Esophagus (tissue), 2 donors: ENCODE measurements at regions not wholly inside any gene's neighbourhood (a gene's known extent, or its start where the extent isn't known, plus 50 kb on each side); places are given as distances from the start of the nearest gene placed in this dataset.
"Not testable (repeated sequence)": the region's sequence is repeated elsewhere in the genome, so short reads cannot be mapped to it uniquely, and the experiment has no call there.

Source experiments
- H3K27ac ChIP-seq, 2 donors: one replicate each; pipeline ENCODE4 v1.5.1; 2013; ENCODE audit warnings: low read depth in 2 of 2, mild to moderate bottlenecking in 2 of 2, inconsistent platforms in 1 of 2, low read length in 1 of 2, moderate library complexity in 1 of 2
- H3K27me3 ChIP-seq, 2 donors: one replicate each; pipeline ENCODE4 v1.6.1; 2013; ENCODE audit warnings: low read length in 2 of 2, control low read depth in 1 of 2, mild to moderate bottlenecking in 1 of 2; ENCODE audit not compliant: insufficient read depth in 2 of 2, control insufficient read depth in 1 of 2
- H3K36me3 ChIP-seq, 2 donors: one replicate each; pipeline ENCODE4 v1.6.1; 2013; ENCODE audit warnings: low read length in 1 of 2; ENCODE audit not compliant: control insufficient read depth in 2 of 2, insufficient read depth in 2 of 2
- H3K4me1 ChIP-seq, 2 donors: one replicate each; pipeline ENCODE4 v1.6.1; 2013; ENCODE audit warnings: low read length in 1 of 2; ENCODE audit not compliant: control insufficient read depth in 2 of 2, insufficient read depth in 2 of 2
- H3K4me3 ChIP-seq, 2 donors: one replicate each; pipeline ENCODE4 v1.5.1; 2013; ENCODE audit warnings: low read length in 2 of 2, mild to moderate bottlenecking in 2 of 2, low read depth in 1 of 2, moderate library complexity in 1 of 2
- H3K9me3 ChIP-seq, 2 donors: one replicate each; pipeline ENCODE4 v1.6.1; 2013; ENCODE audit warnings: mild to moderate bottlenecking in 2 of 2, low read depth in 1 of 2, low read length in 1 of 2, moderate library complexity in 1 of 2; ENCODE audit not compliant: control insufficient read depth in 2 of 2, insufficient read depth in 1 of 2
- WGBS, 2 donors: extraction: QIAGEN DNeasy Blood & Tissue Kit; methylation state at CpG; one replicate each; pipeline ENCODE4 v1.1.7; 2013; 5-methylcytosine and 5-hydroxymethylcytosine counted together
- donor health status: healthy with polysubstance abuse.
- donor health status: Bipolar disorder and iron deficiency.

- 81 to 82% methylated on average over 18 of the region's 18 CpGs for WGBS, 2 donors
- Histone ChIP-seq H3K4me1 (no peaks in the 10 kb centered on the region), H3K9me3 (peaks cover 0 to 2% of the 10 kb centered on the region in 2 donors), H3K36me3 (no peaks in the 10 kb centered on the region), H3K27me3 (no peaks in the 10 kb centered on the region), H3K4me3 (no peak overlapping the region), H3K27ac (no peak overlapping the region)
Measured at GRCh38 chr10:131822013-131822691, 78.7 kb upstream of the PPP2R2D start.

GRCh38 chr10:131822692-131823245, 78.0 kb upstream of the PPP2R2D start:
- Histone ChIP-seq H3K27me3 (no peaks in the 10 kb centered on the region), H3K27ac (no peak overlapping the region), H3K9me3 (peaks cover 0 to 2% of the 10 kb centered on the region in 2 donors), H3K36me3 (no peaks in the 10 kb centered on the region), H3K4me3 (no peak overlapping the region), H3K4me1 (no peaks in the 10 kb centered on the region)
- WGBS, 2 donors = 79 to 80% methylated on average over 9 of the region's 9 CpGs

GRCh38 chr10:131823601-131824099, 77.2 kb upstream of the PPP2R2D start:
- not testable (repeated sequence) for H3K9me3 ChIP-seq, H3K4me1 ChIP-seq, H3K4me3 ChIP-seq, H3K36me3 ChIP-seq, H3K27me3 ChIP-seq, H3K27ac ChIP-seq
- 90 to 92% methylated on average over 10 to 12 of the region's 12 CpGs for WGBS, 2 donors

- H3K9me3 ChIP-seq = peaks cover 0 to 2% of the 10 kb centered on the region in 2 donors
- no peak overlapping the region for H3K27ac ChIP-seq
- no peaks in the 10 kb centered on the region for H3K27me3 ChIP-seq
- H3K4me1 ChIP-seq = no peaks in the 10 kb centered on the region
- WGBS, 2 donors = 42 to 45% methylated on average over 22 to 24 of the region's 24 CpGs
- H3K36me3 ChIP-seq = no peaks in the 10 kb centered on the region
- H3K4me3 ChIP-seq = no peak overlapping the region
Measured at GRCh38 chr10:131824371-131825149, 76.2 kb upstream of the PPP2R2D start.

GRCh38 chr10:131825150-131825848, 75.5 kb upstream of the PPP2R2D start:
- Histone ChIP-seq H3K27me3 (no peaks in the 10 kb centered on the region), H3K9me3 (peaks cover 0 to 2% of the 10 kb centered on the region in 2 donors), H3K4me3 (no peak overlapping the region), H3K27ac (no peak overlapping the region), H3K36me3 (no peaks in the 10 kb centered on the region), H3K4me1 (no peaks in the 10 kb centered on the region)
- WGBS, 2 donors = 32 to 41% methylated on average over 15 of the region's 15 CpGs

GRCh38 chr10:131825960-131826650, 74.7 kb upstream of the PPP2R2D start:
- peaks cover 0 to 2% of the 10 kb centered on the region in 2 donors for H3K9me3 ChIP-seq
- WGBS, 2 donors = 48 to 51% methylated on average over 15 of the region's 15 CpGs
- H3K4me1 ChIP-seq = no peaks in the 10 kb centered on the region
- no peak overlapping the region for H3K27ac ChIP-seq
- no peaks in the 10 kb centered on the region for H3K27me3 ChIP-seq
- H3K36me3 ChIP-seq = no peaks in the 10 kb centered on the region
- H3K4me3 ChIP-seq = no peak overlapping the region

GRCh38 chr10:131829156-131829930, 71.5 kb upstream of the PPP2R2D start:
- Histone ChIP-seq H3K27me3 (no peaks in the 10 kb centered on the region), H3K27ac (no peak overlapping the region), H3K4me1 (no peaks in the 10 kb centered on the region), H3K9me3 (peaks cover 0 to 2% of the 10 kb centered on the region in 2 donors), H3K36me3 (no peaks in the 10 kb centered on the region), H3K4me3 (no peak overlapping the region)
- 72 to 77% methylated on average over 14 of the region's 14 CpGs for WGBS, 2 donors

DNA sequence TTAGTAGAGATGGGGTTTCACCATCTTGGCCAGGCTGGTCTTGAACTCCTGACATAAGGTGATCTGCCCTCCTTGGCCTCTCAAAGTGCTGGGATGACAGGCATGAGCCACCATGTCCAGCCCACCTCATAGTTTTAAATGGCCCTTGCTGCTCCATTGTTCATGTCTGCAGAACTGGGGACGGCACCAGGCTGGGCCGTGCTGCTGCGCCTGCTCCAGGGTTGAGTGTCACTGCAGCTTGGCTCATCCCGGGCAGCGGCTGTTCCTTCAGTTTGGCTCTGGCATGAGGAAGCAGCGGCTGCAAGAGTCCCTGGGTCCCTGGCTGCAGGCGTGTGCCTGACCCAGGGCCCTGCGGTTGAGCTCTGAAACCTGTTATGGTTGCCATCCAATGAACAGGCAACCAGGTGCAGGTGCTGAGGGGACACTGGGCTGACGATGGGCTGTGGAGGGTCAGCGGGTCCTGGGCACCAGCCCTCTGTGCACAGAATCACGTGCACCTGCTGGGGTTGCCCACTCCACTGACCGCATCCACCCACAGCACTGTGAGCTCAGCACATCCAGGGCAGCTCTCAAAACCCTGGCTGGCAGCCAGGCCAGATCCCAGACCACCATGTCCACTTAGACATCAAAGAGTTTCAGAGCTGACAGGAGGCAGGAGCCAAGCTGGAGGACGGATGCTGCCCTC, 70.2 kb upstream of the PPP2R2D start:
- Histone ChIP-seq H3K4me1 (no peaks in the 10 kb centered on the region), H3K36me3 (no peaks in the 10 kb centered on the region), H3K9me3 (no peaks in the 10 kb centered on the region), H3K27me3 (no peaks in the 10 kb centered on the region), H3K27ac (no peak overlapping the region), H3K4me3 (no peak overlapping the region)
- WGBS, 2 donors = 81 to 86% methylated on average over 13 of the region's 13 CpGs
